NCI-H2171 treated with DMSO at 0.1 percent for 48 hours (cell line): ENCODE measurements at regions not wholly inside any gene's neighbourhood (a gene's known extent, or its start where the extent isn't known, plus 50 kb on each side); places are given as distances from the start of the nearest gene placed in this dataset.
A peak's percentile ranks its signal among the peaks of the same experiment; 100 is the strongest.

ENCODE experiments used
- DNase-seq: peaks from one replicate; lab custom pipeline; 2025; lab: John Stamatoyannopoulos, UW

DNA sequence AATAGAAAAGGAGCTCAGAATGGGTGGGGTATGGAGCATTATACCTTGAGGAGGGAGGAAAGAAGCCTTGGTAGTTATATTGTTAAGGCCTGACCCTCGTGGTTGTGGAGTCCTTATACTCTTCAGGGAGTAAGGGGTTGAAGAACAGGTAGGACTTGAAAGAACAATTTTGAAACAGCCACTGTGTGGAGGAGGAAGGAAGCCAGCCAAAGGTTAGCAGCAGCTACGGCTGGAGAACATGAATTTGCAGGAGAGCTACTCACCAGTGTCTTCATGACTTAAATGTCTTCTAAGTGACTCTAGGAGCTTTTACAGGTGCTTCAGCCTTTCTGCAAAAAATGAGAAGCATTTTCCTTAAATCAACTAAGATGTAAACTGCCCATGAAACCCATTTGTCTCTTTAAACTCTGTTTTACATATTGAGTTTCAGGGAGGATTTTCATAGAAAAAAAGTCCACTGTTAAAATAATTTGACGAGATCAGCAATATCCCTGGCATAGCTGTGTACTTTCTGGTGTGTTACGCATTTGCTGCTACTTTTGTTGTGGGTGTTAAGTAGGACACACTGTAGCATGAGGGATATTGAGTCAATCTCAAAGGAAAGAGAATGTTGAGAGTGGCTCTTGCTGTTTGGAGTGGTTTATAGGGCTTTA lies 110.6 kb upstream of the ELL2 start:
- DNase-seq = no peak

DNA sequence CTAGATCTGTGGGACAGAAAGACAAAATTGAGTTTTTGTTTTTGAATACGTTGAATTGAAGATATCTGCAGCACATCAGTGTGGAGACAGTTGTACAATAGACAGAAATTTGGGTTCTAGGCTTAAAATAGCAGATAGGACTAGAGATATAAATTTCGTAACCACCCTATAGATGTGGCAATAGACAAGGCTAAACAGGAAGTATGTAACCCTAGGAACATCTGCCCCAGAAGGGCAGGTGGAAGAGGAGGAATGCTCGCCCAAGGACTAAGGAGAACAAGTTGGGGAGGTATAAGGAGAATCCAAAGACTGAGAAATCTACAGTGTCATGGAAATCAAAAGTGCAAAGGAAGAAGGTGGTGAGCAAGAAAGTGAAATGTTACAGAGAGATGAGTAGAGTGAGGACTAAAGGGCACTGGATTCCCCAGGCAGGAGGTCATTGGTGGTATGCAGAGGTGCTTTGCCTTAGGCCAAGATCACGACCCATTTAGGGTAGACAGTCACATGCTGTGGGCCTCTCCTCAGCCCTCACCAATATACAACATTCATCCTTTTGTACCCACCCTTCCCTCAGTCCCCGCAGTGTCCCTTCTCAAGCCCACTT lies 109.1 kb upstream of the ELL2 start:
- DNase-seq = no peak

- no peak for DNase-seq
Measured at GRCh38 chr5:96067894-96068614, 106.4 kb upstream of the ELL2 start.

DNA sequence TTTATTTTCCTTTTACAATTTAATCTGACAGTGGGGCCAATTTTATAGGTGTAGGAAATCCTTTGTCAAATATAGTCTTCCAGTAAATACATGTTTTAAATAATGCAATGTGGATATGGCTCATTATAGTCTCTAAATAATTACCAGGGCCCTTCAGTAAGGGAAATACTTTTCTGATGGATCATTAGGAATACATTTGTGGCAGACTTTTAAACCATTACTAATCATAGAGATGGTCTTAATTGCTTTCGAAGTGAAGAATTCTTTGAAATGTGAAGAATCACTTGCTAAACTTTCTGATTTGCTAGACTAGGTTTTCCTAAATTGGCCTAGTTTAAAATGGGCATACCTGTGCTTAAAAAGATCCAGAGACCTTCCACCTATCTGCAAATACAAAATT lies 105.6 kb upstream of the ELL2 start:
- DNase-seq = no peak

GRCh38 chr5:96066386-96066719 lies 104.7 kb upstream of the ELL2 start:
- peak; percentile 8 for DNase-seq

- no peak for DNase-seq
Measured at GRCh38 chr5:96065685-96066385, 104.2 kb upstream of the ELL2 start.

GRCh38 chr5:96064877-96065276 lies 103.2 kb upstream of the ELL2 start:
- DNase-seq = peak; percentile 3

- DNase-seq = no peak
Measured at GRCh38 chr5:96062836-96063235, 101.2 kb upstream of the ELL2 start.

DNA sequence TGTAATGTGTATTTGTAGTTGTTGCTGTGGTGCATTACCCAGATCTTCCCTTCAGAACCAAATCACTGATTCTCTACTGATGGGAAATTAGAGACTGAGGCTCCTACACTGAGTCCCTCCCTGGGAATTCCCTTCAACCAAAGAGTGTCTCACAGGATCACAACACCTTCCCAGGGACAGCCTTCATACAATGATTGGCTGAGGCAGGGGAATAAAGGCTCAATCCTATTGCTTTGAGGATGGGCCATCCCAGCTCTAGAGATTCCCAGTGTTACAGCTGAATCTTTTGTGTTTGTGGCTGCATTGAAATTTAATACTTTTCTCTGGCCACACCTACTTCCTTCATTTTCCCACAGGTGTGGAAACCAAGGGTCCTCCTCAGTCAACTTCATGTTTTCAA lies 96.4 kb upstream of the ELL2 start:
- no peak for DNase-seq

DNA sequence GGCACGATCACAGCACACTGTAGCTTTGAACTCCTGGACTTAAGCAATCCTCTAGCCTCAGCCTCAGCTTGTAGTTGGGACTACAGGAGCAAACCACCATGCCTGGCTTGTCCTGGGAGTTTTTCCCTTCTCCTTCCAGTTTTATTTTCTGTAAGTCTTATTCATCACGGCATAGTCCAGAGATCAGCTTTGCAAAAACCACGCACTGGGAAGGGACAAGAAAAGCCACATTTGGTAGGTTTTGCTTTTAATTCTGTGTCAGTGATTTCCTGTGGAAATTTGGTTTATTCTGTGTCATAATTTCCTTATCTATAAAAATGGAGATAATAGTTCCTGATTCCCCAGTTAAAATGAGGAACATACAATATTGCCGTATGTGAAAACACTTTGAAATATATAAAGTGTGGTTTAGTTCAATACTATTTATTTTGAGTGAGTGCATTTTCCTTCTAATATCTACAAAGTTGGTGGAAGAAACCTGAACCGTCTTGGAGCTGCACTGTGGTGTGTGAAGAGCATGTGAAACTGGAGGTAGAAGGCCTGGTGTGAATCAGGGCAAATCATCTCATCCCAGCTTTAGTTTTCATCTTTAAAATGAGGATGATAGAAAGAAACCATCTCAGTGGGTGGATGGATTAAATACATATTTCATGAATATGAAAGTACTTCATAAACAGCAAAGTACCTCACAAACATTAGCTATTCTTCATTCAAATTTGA lies 92.8 kb upstream of the ELL2 start:
- no peak for DNase-seq

DNA sequence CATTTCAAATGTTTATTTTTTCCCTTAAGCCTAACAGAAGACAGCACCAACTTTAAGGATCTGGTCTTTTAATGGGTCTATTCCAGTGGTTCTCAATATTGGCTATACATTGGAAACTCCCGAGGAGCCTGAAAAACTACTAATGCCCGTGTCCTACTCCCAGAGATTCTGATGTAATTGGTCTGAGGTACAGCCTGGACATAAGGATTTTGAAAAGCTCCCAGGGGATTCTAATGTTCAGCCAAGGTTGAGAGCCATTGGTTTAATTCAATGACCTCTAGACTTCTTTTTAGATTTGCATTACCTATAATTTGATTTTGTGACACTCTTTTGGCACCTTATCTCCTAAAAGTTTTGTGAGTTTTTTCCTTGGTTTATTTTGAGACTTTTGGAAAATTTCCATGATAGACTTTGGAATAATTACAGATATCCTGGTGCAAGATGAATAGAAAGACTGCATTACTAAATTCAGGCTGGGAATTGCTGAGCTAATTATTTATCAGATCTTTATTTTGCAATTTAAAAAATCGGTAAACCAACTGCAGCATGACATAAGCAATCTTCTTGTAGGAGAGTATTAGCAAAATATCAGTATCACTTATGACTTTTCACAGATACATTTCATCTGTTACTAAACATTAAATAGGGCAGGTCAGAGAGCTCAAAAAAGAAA lies 91.5 kb upstream of the ELL2 start:
- DNase-seq = no peak

GRCh38 chr5:96052374-96052773 lies 90.7 kb upstream of the ELL2 start:
- DNase-seq = no peak

DNA sequence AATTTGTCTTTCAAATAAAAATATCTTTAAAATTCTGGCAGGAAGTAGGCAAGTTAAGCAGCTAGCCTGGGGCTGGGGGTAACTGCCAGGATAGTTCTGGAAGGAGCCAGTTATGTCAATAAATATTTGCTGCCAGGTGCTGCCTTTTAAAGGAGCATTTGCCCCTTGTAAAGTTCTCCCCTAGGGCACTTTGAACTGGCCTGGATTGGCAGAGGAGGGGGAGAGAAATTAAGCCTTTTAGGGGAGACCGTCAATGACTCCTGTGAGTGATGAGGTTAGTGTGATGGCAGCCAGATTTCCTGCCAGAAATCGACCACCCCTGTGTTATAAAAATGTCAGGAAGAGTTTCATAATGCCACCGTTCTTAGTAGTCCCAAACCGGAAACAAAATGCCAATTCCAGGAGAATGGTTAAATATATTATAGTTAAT lies 89.8 kb upstream of the ELL2 start:
- no peak for DNase-seq

DNA sequence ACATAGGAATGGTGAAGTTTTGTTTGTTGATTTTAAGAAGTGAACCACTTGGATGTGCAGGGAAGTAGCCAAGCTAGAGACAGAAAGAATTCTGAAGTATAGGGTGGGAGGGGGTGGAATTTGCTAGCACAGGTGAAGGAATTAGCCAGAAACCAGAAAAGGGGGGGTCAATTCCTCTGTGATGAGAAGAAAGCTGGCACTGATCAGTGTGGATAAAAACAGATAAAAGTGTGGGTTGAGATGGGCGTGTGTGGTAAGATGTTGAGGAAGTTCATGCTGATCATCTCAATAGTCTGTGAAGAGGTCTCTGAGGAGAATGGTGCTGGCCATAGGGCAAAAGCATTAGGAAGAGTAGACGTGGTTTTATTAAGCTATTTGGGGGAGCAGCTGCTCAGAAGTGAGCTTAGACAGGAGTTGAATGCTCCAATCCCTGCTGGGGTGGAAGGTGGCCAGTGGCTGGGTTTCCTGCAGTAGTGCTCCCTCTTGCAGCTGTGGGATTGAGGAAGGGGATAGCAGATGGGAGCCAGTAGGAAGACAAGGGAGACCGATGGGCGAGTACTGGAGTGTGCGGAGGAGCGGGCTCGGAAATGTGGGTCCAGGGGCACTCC lies 88.7 kb upstream of the ELL2 start:
- DNase-seq = no peak

DNA sequence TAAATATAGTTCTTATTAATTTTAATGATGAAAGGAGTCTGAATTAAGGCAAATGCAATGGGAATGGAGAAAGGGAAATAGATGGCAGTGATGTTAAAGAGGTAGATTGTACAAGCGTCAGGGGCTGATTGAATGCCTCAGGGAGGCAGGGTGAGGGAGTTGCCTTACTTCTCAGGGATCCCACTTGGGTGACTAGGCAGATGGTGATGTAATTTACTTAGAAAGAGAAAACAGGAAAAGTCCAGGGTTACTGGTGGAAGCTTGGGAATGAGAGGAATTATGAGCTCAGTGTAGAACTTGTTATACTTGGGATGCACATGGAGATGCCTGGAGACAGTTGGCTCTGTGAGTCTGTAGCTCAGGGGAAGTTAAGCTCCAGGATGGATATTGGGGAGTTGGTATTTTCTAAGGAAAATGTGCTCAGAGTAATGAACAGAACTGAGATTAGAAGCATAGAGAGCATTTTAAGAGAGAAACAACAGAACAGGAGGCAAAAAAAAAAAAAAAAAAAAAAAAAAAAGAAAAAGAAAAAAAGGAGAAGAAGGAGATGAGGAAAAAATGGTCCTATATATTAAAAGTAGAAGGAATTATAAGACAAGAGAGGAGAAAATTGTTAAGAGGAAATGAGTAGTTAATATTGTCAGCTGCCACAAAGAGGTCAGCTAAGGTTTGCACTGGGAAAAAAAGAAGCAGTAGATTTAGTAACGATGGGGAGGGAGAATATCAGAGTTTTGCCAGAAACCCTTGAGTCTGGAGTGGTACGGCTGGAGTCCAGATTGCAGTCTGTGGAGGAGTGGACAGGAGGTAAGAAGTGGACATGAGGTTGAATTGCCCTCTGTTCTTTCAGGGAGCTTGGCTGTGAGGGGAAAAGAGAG lies 88.0 kb upstream of the ELL2 start:
- DNase-seq = no peak

GRCh38 chr5:96048763-96049162 lies 87.1 kb upstream of the ELL2 start:
- no peak for DNase-seq

DNA sequence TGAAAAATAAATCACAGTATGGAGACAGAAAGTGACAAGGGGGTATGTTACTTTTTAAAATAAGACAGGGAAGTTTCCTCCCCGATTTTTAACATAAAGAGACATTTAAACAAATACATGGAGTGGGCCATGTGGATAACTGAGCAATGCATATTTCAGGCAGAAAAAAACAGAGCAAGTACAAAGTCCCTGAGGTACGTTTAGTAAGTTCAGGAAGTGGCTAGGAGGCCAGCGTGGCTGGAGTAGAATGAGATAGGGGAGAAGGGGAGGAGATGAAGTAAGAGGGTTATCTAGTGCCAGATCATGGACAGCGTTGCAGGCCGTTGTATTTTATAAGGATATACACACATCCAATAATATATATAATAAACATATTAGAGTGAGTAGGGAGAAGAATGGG lies 84.2 kb upstream of the ELL2 start:
- DNase-seq = no peak

GRCh38 chr5:96043446-96043845 lies 81.8 kb upstream of the ELL2 start:
- no peak for DNase-seq

GRCh38 chr5:96037128-96037527 lies 75.5 kb upstream of the ELL2 start:
- no peak for DNase-seq

DNA sequence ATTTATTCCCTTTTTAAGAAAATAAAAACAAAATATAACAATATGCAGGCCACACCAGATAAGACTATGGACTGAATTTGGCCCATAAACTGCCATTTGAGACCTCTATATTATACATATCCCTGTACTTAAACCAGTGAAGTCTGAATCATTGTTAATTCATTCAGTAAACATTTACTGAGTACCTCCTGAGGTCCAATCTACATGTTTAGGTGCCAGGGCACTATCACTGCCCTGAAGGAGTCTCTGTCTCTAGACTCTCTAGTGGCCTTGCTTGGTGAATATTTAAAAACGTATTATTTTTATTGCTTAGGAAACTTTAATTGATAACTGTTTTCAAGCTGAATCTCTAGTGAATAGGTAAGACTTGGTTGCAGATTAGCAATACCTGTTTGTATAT lies 74.7 kb upstream of the ELL2 start:
- DNase-seq = no peak
